ENCODE measurements at regions not wholly inside any gene's neighbourhood (a gene's known extent, or its start where the extent isn't known, plus 50 kb on each side); places are given as distances from the start of the nearest gene placed in this dataset.

DNA sequence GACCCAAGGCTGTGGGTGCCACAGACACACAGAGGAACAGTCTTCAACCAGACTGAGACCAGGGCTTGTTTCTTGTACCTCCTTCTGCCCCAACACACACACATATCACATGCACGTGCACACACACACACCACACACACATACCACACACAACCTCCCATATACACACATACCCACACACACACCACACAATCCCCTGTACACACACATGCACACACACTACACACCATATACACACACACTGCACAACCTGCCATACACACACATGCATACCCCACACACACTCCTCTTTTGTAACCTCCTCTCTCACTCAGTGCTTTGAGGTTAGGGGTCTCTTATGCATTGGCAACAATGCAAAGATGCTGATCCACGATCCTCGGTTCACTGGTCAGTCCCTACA, 217.0 kb downstream of the AJAP1 start:
- no peak overlapping the region for H3K4me3 ChIP-seq (replicated peaks; ENCODE audit: low read depth, low read length)
- TF ChIP-seq, protein P1, sequence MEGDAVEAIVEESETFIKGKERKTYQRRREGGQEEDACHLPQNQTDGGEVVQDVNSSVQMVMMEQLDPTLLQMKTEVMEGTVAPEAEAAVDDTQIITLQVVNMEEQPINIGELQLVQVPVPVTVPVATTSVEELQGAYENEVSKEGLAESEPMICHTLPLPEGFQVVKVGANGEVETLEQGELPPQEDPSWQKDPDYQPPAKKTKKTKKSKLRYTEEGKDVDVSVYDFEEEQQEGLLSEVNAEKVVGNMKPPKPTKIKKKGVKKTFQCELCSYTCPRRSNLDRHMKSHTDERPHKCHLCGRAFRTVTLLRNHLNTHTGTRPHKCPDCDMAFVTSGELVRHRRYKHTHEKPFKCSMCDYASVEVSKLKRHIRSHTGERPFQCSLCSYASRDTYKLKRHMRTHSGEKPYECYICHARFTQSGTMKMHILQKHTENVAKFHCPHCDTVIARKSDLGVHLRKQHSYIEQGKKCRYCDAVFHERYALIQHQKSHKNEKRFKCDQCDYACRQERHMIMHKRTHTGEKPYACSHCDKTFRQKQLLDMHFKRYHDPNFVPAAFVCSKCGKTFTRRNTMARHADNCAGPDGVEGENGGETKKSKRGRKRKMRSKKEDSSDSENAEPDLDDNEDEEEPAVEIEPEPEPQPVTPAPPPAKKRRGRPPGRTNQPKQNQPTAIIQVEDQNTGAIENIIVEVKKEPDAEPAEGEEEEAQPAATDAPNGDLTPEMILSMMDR (IDR thresholded peaks at IDR 0.05; ENCODE audit: low read length, missing control alignments) = no peak
- DNase-seq (ENCODE audit: low read depth) = no peak

DNA sequence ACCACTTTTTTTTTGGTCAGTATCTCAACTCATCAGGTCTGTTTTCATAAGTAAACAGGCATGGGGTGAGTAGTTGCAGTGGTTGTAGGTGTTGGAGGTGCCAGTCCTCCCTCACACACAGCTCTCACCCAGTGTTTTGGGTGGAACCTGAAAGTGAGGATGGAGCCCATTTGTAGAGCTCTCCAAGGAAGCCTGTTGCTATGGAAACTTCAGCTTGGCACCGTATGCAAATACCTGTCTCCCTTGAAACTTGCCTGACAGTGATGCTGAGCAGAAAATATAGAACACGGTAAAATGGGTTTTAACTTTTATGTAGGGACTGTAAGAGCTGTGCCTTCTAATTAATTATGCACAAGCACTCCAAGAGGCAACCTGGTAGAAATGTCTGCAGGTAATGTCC, 214.1 kb downstream of the AJAP1 start:
- TF ChIP-seq, protein P1 (IDR thresholded peaks at IDR 0.05; ENCODE audit: low read length, missing control alignments) = no peak
- H3K4me3 ChIP-seq (replicated peaks; ENCODE audit: low read depth, low read length) = no peak overlapping the region
- DNase-seq (ENCODE audit: low read depth) = no peak

DNA sequence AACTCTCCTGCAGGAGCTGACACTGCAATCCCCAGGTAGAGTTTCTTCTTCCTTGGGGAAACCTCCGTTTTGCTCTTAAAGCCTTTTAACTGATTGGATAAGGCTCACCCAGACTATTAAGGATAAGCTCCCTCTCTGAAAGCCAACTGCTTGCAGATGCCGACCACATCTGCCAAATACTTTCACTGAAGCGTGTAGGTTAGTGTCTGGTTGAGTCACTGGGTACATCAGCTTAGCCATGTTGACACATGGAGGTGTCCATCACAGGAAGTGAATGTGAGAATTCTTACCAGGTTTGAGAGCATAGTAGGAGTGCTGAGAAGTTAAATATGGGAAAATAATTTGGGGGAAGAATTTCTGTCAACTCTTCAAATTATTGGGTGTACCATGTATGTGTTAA, 202.0 kb downstream of the AJAP1 start:
- no peak for DNase-seq (ENCODE audit: low read depth)
- TF ChIP-seq, protein P1 (IDR thresholded peaks at IDR 0.05; ENCODE audit: low read length, missing control alignments) = no peak
- H3K4me3 ChIP-seq (replicated peaks; ENCODE audit: low read depth, low read length) = no peak overlapping the region

DNA sequence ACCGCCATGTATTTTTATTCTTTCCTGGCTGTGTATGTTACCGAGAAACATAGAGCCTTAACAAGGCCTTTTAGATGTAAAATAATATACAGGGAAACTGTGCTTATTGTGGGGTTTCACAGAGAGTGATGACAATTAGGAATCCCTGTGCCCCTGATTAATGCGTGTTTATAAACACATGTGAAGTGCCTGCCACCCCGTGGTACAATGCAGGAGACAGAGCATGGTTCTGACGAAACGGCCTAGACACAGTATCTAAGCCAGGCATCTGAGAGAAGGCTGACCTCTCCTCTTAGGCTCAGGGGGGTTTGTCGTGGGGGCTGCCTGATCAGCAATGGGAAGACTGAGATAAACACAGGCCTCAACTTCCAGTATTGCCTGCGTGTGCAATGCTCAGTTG, 200.0 kb downstream of the AJAP1 start:
- no peak overlapping the region for H3K4me3 ChIP-seq (replicated peaks; ENCODE audit: low read depth, low read length)
- DNase-seq (ENCODE audit: low read depth) = no peak
- TF ChIP-seq, protein P1 (IDR thresholded peaks at IDR 0.05; ENCODE audit: low read length, missing control alignments) = no peak

DNA sequence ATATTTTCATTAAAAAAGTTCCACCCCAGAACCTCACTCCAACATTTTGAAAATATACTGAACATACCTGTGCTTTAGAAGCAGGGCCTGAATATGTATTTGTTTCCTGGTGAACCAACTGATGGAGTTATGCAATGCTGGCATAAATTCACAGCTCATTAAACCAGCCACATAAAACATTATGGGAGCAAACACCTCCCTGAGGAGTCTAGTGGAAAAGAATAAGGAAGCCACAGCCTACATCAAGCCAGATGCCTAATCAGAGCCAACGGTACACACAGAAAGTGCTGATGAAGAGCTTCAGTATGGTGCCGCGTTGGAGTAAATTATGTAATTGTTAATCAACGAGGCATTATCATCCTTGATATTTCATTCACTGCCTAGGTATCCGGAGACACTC, 199.5 kb downstream of the AJAP1 start:
- DNase-seq (ENCODE audit: low read depth) = no peak
- H3K4me3 ChIP-seq (replicated peaks; ENCODE audit: low read depth, low read length) = no peak overlapping the region
- TF ChIP-seq, protein P1 (IDR thresholded peaks at IDR 0.05; ENCODE audit: low read length, missing control alignments) = no peak

DNA sequence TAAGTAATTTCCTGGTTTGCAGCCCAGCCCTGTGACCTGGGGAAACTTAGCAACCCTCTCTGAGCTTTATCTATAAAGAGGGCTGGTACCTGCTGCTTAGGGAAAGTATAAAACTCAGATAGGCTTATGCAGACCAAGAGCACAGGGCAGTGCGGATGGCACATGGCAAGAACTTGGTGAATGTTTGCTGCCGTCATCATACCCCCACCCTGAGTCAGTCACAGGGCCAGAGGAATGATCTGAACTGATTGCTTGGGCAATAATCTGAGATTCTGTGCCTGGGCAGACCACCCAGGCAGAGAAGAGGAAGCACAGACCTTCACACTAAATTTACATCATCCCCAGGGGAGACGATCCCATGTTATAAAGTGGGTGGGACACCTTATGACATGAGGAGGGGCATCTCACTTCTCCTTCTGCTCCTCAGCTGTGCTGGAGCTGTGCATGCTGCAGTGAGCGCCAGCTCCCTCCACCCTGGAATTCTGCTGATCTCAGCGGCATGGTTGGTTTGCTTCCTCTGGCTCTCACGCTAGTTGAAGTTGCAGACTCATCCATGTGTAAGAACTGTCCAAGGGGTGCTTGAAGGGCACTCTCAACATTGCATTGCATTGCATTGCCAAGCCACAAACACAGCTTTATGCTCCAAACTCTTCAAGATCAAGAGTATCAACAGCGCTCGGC, 197.1 kb downstream of the AJAP1 start:
- H3K4me3 ChIP-seq (replicated peaks; ENCODE audit: low read depth, low read length) = no peak overlapping the region

More for the DNA sequence above, 197.1 kb downstream of the AJAP1 start:
- no peak for DNase-seq (ENCODE audit: low read depth)
- TF ChIP-seq, protein P1 (IDR thresholded peaks at IDR 0.05; ENCODE audit: low read length, missing control alignments) = no peak

Data from fibroblast of pulmonary artery (primary cell).